ENCODE measurements at regions not wholly inside any gene's neighbourhood (a gene's known extent, or its start where the extent isn't known, plus 50 kb on each side); places are given as distances from the start of the nearest gene placed in this dataset.

DNA sequence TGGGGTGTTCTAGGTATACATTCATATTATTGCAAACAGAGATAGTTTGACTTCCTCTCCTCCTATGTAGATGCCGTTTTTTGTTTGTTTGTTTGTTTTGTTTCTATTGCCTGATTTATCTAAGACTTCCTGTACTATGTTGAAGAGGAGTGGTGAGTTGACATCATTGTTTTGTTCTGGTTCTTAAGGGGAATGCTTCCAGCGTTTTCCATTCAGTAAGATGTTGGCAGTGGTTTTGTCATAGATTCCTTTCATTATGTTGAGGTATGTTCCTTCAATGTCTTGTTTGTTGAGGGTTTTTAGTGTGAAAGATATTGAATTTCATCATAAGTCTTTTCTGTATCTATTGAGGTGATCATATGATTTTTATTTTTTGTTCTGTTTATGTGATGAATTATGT is 401.6 kb upstream of the EPHA5 start:
- ChIA-PET POLR2A (no interaction called here), CTCF (ENCODE audit: unreplicated experiment) (no interaction called here)
- H3K36me3 ChIP-seq (ENCODE audit: insufficient read depth, low read length), result no peaks in the 10 kb centered on the region
- DNase-seq (ENCODE audit: low spot score), result no peak
- H2AFZ ChIP-seq (ENCODE audit: low read length), result no peak overlapping the region
- no peaks in the 10 kb centered on the region for H3K9me2 ChIP-seq (ENCODE audit: insufficient read depth, low read length)
- H3K79me2 ChIP-seq (ENCODE audit: insufficient read depth, low read depth, low read length), result no peaks in the 10 kb centered on the region
- no peak overlapping the region for H3K4me2 ChIP-seq (ENCODE audit: low read length)
- TF ChIP-seq, protein P1, sequence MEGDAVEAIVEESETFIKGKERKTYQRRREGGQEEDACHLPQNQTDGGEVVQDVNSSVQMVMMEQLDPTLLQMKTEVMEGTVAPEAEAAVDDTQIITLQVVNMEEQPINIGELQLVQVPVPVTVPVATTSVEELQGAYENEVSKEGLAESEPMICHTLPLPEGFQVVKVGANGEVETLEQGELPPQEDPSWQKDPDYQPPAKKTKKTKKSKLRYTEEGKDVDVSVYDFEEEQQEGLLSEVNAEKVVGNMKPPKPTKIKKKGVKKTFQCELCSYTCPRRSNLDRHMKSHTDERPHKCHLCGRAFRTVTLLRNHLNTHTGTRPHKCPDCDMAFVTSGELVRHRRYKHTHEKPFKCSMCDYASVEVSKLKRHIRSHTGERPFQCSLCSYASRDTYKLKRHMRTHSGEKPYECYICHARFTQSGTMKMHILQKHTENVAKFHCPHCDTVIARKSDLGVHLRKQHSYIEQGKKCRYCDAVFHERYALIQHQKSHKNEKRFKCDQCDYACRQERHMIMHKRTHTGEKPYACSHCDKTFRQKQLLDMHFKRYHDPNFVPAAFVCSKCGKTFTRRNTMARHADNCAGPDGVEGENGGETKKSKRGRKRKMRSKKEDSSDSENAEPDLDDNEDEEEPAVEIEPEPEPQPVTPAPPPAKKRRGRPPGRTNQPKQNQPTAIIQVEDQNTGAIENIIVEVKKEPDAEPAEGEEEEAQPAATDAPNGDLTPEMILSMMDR (conservative IDR thresholded peaks at IDR 0.05; ENCODE audit: low read length), result no peak
- TF ChIP-seq EZH2phosphoT487 (IDR thresholded peaks at IDR 0.05; ENCODE audit: borderline replicate concordance, low read depth, low read length), result no peak
- BruUV-seq (replicated peaks), result no TSS peak
- H3K9me3 ChIP-seq (ENCODE audit: low read length), result no peaks in the 10 kb centered on the region
- H4K20me1 ChIP-seq (ENCODE audit: insufficient read depth, low read length), result no peaks in the 10 kb centered on the region
- intact Hi-C loops (cut with micrococcal nuclease; ENCODE audit: unreplicated experiment), result no loop called here
- H3K4me1 ChIP-seq (ENCODE audit: insufficient read depth, low read length, poor library complexity, severe bottlenecking), result no peaks in the 10 kb centered on the region
- no peak overlapping the region for H3K4me3 ChIP-seq (ENCODE audit: low read depth, low read length, poor library complexity, severe bottlenecking)
- H3K27ac ChIP-seq (ENCODE audit: low read depth, low read length, poor library complexity, severe bottlenecking), result no peak overlapping the region

DNA sequence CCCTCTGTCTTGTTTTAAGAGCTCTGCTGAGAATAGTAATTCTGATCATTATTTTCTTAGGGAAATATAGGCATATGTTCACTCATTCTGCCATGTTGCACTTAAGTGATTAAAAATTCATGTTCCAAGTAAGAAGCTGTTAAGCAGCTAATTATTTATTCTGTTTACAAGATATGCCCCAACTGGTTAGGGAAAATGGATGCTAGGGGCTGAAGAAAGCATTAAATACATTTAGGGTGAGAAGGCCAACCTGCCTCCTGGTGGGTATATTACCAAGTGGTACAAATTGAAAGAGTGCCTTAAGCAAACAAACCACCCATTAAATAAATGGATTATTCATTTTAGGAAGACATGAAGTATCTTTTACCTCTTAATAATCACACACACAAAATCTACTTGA is 392.6 kb upstream of the EPHA5 start:
- no peak overlapping the region for H2AFZ ChIP-seq (ENCODE audit: low read length)
- no peaks in the 10 kb centered on the region for H3K79me2 ChIP-seq (ENCODE audit: insufficient read depth, low read depth, low read length)
- intact Hi-C loops (cut with micrococcal nuclease; ENCODE audit: unreplicated experiment), result no loop called here
- no peaks in the 10 kb centered on the region for H3K9me2 ChIP-seq (ENCODE audit: insufficient read depth, low read length)
- no peak overlapping the region for H3K4me2 ChIP-seq (ENCODE audit: low read length)
- H3K4me3 ChIP-seq (ENCODE audit: low read depth, low read length, poor library complexity, severe bottlenecking), result no peak overlapping the region
- no peaks in the 10 kb centered on the region for H3K4me1 ChIP-seq (ENCODE audit: insufficient read depth, low read length, poor library complexity, severe bottlenecking)
- H3K9me3 ChIP-seq (ENCODE audit: low read length), result no peaks in the 10 kb centered on the region
- ChIA-PET CTCF (ENCODE audit: unreplicated experiment) (no interaction called here), POLR2A (interaction anchor here (0.6 kb wide), 1 partner anchor 82 kb away, joined by 3 read pairs; no protein-coding TSS in a partner anchor)
- no TSS peak for BruUV-seq (replicated peaks)
- no peaks in the 10 kb centered on the region for H3K36me3 ChIP-seq (ENCODE audit: insufficient read depth, low read length)
- TF ChIP-seq, protein P1 (conservative IDR thresholded peaks at IDR 0.05; ENCODE audit: low read length), result no peak
- no peak for TF ChIP-seq EZH2phosphoT487 (IDR thresholded peaks at IDR 0.05; ENCODE audit: borderline replicate concordance, low read depth, low read length)
- no peaks in the 10 kb centered on the region for H4K20me1 ChIP-seq (ENCODE audit: insufficient read depth, low read length)
- DNase-seq (ENCODE audit: low spot score), result no peak
- no peak overlapping the region for H3K27ac ChIP-seq (ENCODE audit: low read depth, low read length, poor library complexity, severe bottlenecking)

DNA sequence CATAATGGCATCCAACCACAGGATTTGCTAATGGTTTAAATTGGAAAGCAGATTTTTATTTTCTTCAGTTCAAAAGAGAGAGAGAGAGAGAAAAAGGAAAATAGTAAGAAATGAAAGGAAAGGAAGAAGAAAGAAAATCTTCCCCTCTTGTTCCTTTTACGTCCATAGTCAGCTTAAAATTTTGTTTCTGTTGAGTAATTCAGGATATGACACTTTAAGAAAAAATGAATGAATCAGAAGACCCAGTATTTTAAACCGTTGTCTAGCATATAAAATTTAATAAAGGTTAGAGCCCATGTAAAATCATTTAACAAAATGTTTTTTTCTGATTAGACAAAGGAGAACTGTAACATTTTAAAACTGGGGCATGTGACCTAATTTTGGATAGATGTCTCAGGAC is 391.8 kb upstream of the EPHA5 start:
- BruUV-seq (replicated peaks), result no TSS peak
- Histone ChIP-seq H2AFZ (ENCODE audit: low read length) (no peak overlapping the region), H3K9me2 (ENCODE audit: insufficient read depth, low read length) (no peaks in the 10 kb centered on the region), H3K4me1 (ENCODE audit: insufficient read depth, low read length, poor library complexity, severe bottlenecking) (no peaks in the 10 kb centered on the region), H3K4me2 (ENCODE audit: low read length) (no peak overlapping the region), H3K27ac (ENCODE audit: low read depth, low read length, poor library complexity, severe bottlenecking) (no peak overlapping the region), H3K79me2 (ENCODE audit: insufficient read depth, low read depth, low read length) (no peaks in the 10 kb centered on the region), H3K4me3 (ENCODE audit: low read depth, low read length, poor library complexity, severe bottlenecking) (no peak overlapping the region), H3K9me3 (ENCODE audit: low read length) (no peaks in the 10 kb centered on the region), H4K20me1 (ENCODE audit: insufficient read depth, low read length) (no peaks in the 10 kb centered on the region), H3K36me3 (ENCODE audit: insufficient read depth, low read length) (no peaks in the 10 kb centered on the region)
- no peak for DNase-seq (ENCODE audit: low spot score)
- TF ChIP-seq, protein P1 (conservative IDR thresholded peaks at IDR 0.05; ENCODE audit: low read length), result no peak
- TF ChIP-seq EZH2phosphoT487 (IDR thresholded peaks at IDR 0.05; ENCODE audit: borderline replicate concordance, low read depth, low read length), result no peak
- intact Hi-C loops (cut with micrococcal nuclease; ENCODE audit: unreplicated experiment), result no loop called here
- ChIA-PET POLR2A (interaction anchor here (0.5 to 0.6 kb wide), 3 partner anchors 81 to 1808 kb away, joined by 3 read pairs; no protein-coding TSS in a partner anchor), CTCF (ENCODE audit: unreplicated experiment) (no interaction called here)

All from OCI-LY7 (cell line).